ENCODE measurements at regions not wholly inside any gene's neighbourhood (a gene's known extent, or its start where the extent isn't known, plus 50 kb on each side); places are given as distances from the start of the nearest gene placed in this dataset.
A peak's percentile ranks its signal among the peaks of the same experiment; 100 is the strongest.

GRCh38 chr13:97117388-97117910 is 104.7 kb upstream of the MBNL2 start:
- Histone ChIP-seq H3K4me1 (peaks cover 3 to 11% of the 10 kb centered on the region in 2 donors), H3K9me3 (no peaks in the 10 kb centered on the region), H3K36me3 (no peaks in the 10 kb centered on the region), H3K27ac (peak overlapping the region; percentile 15 to 39), H3K4me3 (no peak overlapping the region), H3K27me3 (no peaks in the 10 kb centered on the region)
- TF ChIP-seq, protein P1, sequence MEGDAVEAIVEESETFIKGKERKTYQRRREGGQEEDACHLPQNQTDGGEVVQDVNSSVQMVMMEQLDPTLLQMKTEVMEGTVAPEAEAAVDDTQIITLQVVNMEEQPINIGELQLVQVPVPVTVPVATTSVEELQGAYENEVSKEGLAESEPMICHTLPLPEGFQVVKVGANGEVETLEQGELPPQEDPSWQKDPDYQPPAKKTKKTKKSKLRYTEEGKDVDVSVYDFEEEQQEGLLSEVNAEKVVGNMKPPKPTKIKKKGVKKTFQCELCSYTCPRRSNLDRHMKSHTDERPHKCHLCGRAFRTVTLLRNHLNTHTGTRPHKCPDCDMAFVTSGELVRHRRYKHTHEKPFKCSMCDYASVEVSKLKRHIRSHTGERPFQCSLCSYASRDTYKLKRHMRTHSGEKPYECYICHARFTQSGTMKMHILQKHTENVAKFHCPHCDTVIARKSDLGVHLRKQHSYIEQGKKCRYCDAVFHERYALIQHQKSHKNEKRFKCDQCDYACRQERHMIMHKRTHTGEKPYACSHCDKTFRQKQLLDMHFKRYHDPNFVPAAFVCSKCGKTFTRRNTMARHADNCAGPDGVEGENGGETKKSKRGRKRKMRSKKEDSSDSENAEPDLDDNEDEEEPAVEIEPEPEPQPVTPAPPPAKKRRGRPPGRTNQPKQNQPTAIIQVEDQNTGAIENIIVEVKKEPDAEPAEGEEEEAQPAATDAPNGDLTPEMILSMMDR (IDR thresholded peaks at IDR 0.05) = no peak
- TF ChIP-seq POLR2A (IDR thresholded peaks at IDR 0.05) = no peak
- no peak for DNase-seq
- intact Hi-C loops (cut with DNase I; ENCODE audit: low total_unique reads) = loop anchor here (10.0 kb wide), 1 partner anchor 97 kb away; no protein-coding TSS in a partner anchor

DNA sequence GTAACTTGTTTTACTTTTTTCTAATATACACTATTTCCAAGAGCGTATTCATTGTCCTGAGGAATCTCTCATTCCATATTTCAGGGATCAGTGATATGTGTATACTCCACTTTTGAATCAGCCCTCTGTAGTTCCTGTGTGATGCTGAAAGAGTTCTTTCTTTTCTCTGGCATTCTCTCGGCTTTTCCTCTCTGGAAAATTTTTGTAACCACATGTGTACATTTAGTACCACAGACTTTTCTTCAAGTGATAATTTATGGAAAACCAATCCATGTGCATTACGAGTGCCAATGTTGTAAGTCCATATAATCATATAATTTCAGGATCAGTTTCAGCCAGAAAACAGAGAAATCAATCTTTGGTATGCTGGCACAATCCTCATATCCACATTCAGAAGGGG is 102.2 kb upstream of the MBNL2 start:
- peaks cover 3 to 7% of the 10 kb centered on the region in 2 donors for H3K4me1 ChIP-seq
- intact Hi-C loops (cut with DNase I; ENCODE audit: low total_unique reads) = loop anchor here (10.0 kb wide), 1 partner anchor 95 kb away; no protein-coding TSS in a partner anchor
- H3K4me3 ChIP-seq = no peak overlapping the region
- DNase-seq = no peak
- H3K9me3 ChIP-seq = no peaks in the 10 kb centered on the region
- H3K27me3 ChIP-seq = no peaks in the 10 kb centered on the region
- H3K27ac ChIP-seq = no peak overlapping the region
- H3K36me3 ChIP-seq = no peaks in the 10 kb centered on the region
- TF ChIP-seq, protein P1 (IDR thresholded peaks at IDR 0.05) = no peak
- no peak for TF ChIP-seq POLR2A (IDR thresholded peaks at IDR 0.05)

- Histone ChIP-seq H3K27me3 (no peaks in the 10 kb centered on the region), H3K27ac (no peak overlapping the region), H3K9me3 (no peaks in the 10 kb centered on the region), H3K4me1 (peaks cover 3 to 7% of the 10 kb centered on the region in 2 donors), H3K36me3 (no peaks in the 10 kb centered on the region), H3K4me3 (no peak overlapping the region)
- no peak for DNase-seq
- intact Hi-C loops (cut with DNase I; ENCODE audit: low total_unique reads) = no loop called here
- no peak for TF ChIP-seq POLR2A (IDR thresholded peaks at IDR 0.05)
- TF ChIP-seq, protein P1 (IDR thresholded peaks at IDR 0.05) = no peak
Measured at GRCh38 chr13:97120346-97120745, 101.8 kb upstream of the MBNL2 start.

GRCh38 chr13:97120976-97121375 is 101.2 kb upstream of the MBNL2 start:
- no peak overlapping the region for H3K27ac ChIP-seq
- no peak for TF ChIP-seq POLR2A (IDR thresholded peaks at IDR 0.05)
- TF ChIP-seq, protein P1 (IDR thresholded peaks at IDR 0.05) = no peak
- no peak overlapping the region for H3K4me3 ChIP-seq
- H3K27me3 ChIP-seq = no peaks in the 10 kb centered on the region
- H3K4me1 ChIP-seq = peaks cover 2 to 3% of the 10 kb centered on the region in 2 donors
- no peaks in the 10 kb centered on the region for H3K9me3 ChIP-seq
- H3K36me3 ChIP-seq = no peaks in the 10 kb centered on the region
- DNase-seq = no peak
- intact Hi-C loops (cut with DNase I; ENCODE audit: low total_unique reads) = no loop called here

DNA sequence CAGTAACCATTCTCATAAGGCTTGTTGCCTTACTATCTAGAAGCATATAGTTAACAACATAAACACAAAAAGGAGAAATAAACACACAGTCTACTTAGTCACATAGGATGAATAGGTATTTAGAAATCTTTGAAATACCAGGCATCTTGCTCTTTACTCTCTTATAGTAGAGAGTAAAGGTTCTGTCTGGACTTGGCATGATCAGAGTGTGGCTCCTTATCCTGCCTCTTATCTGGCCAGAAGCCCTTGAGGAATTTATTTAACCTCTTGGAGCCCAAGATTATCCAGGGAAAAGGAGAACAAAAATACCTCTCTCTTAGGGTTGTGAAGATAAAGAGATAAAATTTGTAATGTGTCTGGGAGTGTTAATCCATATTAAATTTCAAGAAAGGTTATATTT is 100.2 kb upstream of the MBNL2 start:
- H3K4me3 ChIP-seq = no peak overlapping the region
- intact Hi-C loops (cut with DNase I; ENCODE audit: low total_unique reads) = no loop called here
- DNase-seq = no peak
- H3K27ac ChIP-seq = no peak overlapping the region
- peaks cover 0 to 3% of the 10 kb centered on the region in 2 donors for H3K4me1 ChIP-seq
- H3K9me3 ChIP-seq = no peaks in the 10 kb centered on the region
- H3K27me3 ChIP-seq = no peaks in the 10 kb centered on the region
- H3K36me3 ChIP-seq = no peaks in the 10 kb centered on the region
- TF ChIP-seq, protein P1 (IDR thresholded peaks at IDR 0.05) = no peak
- no peak for TF ChIP-seq POLR2A (IDR thresholded peaks at IDR 0.05)

Measured in uterus (tissue), 3 donors.